GM21381 (cell line): ENCODE measurements at regions not wholly inside any gene's neighbourhood (a gene's known extent, or its start where the extent isn't known, plus 50 kb on each side); places are given as distances from the start of the nearest gene placed in this dataset.
"Not testable (repeated sequence)": the region's sequence is repeated elsewhere in the genome, so short reads cannot be mapped to it uniquely, and the experiment has no call there.

Experiments used
- ATAC-seq: cut with Tn5 transposase; IDR thresholded peaks from one replicate; pipeline ENCODE4 v1.9.1; 2021; ENCODE audit warnings: mild to moderate bottlenecking, moderate library complexity; ENCODE audit not compliant: unreplicated experiment

DNA sequence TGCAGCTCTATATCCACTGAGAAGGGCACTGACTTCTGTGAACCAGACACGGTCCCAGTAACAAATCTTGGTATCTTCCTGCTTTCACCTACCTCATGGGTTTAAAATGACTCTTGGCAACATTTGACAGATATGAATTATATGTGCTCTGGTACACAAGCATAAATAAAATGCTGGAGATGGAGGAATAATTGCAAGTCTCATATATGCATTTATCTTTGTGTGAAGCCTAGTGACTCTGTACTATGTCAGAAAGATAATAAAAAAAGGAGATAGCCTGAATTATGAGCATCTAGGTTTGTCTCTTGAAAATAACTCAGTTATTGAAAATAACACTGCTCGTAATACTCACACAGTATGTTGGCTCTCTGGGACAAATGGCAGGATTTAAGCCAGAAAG lies 167.1 kb upstream of the CRBN start:
- no peak for ATAC-seq

DNA sequence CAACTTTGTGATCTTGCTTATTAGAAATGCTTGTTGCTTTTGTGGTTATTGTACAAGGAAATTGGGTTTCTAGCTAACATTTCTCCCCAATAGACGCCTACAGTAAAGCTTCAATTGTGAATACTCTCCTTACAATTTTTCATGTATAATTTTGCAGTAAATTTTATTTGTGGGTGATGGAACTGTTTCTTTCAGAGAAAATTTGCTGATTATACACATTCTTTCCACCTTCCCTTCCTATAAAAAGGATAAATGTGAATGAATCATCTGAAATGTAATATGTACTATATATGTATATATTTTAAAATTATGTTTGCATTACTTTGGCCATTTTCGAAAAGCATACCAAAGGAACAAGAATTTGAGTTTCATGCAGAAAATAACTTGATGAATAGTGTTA lies 162.7 kb upstream of the CRBN start:
- ATAC-seq: no peak

DNA sequence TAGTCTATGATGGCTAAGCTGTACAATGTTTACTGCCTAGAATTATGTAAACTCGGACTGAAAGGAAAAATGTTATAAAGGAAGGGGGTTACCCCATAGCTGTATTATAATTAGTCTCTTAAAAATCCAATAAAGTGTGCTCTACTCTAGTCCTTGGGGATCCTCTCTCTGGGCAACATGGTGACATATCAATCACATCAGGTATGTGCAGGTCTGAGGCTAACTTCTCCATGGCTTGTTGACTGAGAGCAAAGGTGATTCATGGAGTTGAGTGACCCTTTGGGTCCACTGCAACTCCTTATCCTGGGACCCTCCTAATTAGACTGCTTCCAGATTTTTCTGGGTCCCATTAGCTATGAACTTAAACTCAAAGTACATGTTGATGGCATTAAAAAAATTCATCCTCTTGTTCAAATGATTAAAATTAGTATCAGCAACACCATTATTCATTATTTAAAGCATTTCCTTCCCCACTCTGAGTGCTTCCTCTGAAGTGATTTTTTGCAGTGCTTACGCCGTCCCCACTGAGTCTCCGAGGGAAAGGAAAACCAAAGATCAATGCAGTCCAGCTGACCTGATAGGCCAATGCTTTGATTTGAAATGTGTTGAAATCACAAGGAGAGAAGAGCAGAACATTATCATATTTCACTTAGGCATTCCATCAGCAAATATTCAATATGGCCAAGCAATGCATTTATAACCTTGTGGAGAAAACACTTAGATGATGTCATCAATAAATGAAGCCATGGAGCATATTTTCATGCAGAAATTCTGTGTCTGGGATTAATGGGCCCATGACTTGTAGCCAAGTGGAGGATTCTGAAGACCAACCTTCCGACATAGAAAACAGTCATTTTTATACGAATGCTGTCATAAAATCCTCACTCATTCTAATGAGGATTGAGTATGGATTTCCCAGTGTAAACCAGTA lies 161.7 kb upstream of the CRBN start:
- no peak for ATAC-seq

DNA sequence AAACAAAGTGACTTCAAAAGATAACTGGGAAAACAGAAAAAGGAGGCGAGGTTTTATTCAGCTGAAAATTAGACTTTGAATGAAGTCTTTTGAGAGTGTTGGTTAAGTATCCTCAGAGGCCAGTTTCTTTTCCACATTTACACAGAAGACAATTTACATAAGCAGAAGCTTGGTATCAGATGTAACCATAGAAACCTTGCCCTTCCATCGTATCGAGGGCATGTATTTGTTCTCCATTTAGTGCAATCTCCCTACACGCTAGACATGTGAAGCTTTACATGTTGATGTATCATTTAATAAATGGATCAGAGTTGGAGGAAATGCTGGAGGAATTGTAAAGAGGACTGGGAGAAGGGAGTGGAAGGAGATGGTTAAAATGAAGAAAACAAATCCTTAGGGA lies 161.0 kb upstream of the CRBN start:
- ATAC-seq: no peak

DNA sequence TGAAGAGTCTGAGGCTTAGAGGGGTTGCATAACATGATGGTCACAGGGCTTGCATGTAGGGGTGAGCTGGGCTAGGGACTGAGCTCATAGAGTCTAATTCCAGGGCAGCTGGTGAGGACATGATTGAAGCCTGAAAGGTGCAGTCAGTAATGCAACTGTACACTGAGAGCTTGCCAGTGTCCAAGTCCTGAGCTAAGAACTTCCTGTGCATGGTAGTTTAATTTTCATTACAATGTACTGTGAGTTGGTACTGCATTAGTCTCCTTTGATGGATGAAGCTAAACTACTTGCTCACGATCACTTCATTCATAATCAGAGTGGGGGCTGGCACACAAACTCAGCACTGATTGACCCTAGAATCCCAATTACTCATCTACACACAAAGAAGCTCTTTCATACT lies 156.4 kb upstream of the CRBN start:
- ATAC-seq: no peak

DNA sequence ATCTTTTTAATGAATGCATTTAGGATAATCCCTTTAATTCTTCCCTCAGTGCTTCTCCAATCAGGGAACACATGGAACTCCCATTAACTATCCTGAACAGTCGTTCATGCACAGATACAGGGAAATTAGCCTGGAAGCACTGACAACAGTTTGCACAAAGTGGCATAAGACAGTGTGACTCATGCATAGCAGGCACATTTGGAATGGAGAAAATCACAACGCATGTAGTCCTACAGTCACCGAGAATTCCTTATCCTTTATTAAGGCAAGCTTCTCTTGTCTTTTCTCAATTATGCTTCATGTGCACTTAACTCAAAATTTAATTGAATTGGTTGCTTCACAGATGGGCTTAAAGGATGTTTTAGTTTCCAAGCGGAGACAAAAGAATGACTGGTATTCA lies 155.0 kb upstream of the CRBN start:
- ATAC-seq: no peak

DNA sequence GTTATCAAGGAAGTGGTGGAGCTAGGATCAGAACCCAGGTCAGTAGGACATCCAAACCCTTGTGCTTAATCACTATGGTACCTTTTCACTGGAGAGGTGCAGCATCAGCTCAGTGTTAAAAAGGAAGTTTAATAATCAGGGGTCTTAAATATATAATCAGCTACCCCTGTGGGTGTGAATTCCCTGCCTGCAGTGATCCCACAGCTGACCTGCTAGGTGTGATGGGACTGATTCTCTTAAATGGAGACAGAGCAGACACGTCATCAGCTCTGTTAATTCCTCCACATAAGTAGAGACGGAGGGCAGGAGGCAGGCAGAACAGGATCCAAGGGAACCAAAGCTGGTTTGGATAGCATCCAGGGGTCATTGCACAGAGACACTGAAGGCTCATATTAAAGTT lies 154.1 kb upstream of the CRBN start:
- ATAC-seq: no peak

DNA sequence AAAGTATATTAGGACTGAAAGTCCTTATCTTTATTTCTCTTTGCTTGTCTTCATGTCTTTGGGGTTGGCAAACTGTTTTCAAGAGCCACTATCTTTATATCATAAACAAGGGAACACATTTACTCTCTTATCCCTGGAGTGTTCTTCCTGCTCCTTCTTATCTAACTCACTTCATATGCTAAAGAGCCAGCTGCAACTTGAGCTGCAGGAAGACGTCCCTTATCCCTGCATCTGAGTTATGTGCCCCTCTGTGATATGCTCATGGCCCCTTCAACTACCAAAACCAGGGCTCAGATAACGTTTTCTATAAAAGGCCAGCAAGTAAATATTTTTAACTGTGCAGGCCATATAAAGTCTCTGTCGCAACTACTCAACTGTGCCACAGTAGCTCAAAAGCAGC lies 137.0 kb upstream of the CRBN start:
- no peak for ATAC-seq

DNA sequence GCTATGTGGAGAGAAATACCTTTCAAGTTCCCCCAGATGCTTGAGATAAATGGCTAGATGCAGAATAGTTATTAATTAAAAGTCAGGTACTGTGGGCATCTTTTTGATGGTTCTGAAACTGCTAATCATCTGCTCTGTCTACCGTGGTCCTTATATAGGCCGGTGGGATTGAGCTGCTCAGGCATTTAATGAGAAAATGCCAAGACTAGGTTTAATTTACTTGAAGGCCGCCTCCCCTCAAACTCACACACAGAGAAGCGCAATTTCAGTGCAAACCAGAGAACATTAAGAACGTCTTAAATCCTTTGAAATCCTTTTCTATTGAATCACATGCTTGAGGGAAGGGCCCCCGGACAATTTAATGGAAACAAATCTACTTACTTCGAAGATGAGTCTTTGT lies 136.4 kb upstream of the CRBN start:
- no peak for ATAC-seq

DNA sequence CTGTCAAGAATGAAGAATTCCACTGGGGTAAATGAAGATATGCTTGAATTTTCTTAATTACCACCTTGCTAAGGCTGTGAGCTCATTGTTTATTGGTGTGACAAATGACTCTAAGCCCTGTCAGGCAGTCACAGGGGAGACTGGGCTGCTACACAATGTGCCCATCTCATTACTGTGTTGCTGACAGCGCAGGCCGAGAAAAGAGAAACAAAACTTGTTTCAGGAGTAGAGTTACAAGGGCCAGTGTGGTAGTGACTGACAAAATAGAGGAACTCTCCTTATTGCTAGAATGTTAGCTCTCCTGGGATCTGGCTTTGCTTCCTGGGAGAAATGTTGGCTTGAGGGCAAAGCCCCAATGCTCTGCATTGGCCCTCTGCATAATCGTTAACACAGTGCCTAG lies 130.4 kb upstream of the CRBN start:
- no peak for ATAC-seq

DNA sequence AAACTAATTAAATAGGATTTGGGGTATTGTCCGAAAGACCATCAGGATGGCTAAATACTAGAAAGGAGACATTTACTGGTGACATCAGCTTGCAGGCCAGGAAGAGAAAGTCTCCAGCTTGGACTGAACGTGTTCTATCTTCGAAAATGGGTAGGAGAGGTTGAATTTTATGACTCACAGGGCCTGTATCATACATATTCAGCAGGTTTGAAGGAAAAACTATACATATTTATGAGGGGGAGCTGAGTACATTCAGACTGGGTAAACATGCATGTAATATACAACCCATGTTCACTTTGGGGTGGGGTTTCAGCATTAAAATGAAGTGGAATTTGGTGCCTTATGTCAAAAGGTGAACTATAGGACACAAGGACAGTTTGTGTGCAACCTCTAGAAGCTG lies 129.3 kb upstream of the CRBN start:
- no peak for ATAC-seq

DNA sequence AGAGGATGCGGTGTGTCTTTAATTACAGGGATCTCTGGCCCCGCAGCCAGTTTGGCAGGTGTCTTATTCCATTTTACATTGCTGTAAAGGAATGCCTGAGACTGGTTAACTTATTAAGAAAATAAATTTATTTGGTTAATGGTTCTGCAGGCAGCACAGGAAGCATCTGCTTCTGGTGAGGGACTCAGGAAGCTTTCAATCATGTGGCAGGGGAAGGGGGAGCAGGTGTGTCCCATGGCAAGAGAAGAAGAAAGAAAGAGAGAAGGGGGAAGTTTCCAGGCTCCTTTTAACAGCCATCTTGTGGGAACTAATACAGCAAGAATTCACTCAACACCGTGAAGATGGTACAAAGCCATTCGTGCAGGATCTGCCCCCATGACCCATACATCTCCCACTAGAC lies 128.0 kb upstream of the CRBN start:
- no peak for ATAC-seq

DNA sequence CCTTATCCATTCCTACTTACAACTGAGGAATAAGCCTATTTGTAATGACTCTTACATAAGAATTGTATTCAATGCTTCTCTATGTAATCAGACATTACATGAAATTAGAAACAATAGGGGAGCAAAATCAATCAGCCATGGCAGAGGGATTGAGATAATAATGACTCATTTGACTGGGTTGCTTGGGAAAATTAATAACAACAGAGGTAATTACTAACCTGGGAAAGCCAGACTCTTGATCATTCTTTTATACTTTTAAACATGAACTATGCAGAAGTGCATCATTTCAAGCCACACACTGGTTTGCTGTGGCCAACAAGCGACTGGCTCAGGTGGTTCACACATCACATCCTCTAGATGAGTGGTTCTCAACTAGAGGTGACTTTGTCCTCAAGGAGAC lies 126.3 kb upstream of the CRBN start:
- ATAC-seq: no peak

DNA sequence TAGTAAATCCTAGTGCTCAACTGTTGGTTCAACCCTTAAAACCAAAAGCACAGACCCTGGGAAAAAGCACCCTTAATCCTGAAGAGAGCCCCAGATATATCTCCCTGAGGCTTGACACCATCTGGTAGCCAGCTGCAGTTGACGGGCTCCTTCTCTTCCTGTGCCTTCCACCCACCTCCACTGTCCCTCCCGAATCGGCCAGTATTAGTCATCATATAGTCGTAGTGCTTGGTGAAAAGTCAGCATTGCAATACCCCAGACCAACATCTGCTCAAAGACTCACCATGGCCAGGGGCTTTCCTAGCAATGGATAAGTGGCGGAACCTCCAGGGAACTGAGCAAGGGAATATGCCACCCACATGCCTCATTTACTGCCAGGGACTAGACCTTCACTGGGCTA lies 125.6 kb upstream of the CRBN start:
- ATAC-seq: no peak

DNA sequence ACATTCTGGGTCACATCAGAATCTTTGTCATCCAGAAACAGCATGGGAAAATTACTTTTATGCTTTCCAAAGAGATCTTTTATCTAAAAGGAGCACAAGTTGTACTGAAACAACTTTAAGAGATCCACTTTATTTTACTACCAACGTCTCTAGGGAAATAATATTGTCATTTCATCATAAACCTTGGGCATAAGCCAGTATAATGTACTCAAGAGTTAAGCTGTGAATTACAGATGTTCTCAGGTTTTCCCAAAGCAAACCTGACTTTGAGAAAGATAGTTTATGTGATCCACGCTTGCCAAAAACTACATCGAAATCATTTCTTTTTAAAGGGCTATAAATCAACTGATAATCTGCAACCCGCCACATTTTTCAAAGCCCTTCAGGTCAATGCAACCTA lies 124.1 kb upstream of the CRBN start:
- ATAC-seq: no peak

DNA sequence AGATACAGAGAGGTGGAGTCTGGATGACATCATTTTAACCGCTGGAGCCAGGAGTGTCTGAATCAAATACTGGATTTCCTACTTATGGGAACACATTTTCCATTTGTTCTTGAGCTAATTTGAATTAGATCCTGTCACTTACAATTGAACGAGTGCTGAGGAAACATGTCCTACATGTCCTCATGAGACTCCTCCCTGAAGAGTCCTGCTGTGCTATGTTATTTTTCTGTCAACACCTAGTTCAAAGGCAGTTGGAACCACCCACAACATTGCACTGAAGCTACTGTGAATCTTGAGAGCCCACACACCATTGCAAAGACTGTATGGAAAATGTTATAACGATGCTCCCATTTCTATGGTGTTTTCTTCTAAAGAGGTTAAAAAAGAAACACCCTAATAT lies 123.5 kb upstream of the CRBN start:
- ATAC-seq: no peak

DNA sequence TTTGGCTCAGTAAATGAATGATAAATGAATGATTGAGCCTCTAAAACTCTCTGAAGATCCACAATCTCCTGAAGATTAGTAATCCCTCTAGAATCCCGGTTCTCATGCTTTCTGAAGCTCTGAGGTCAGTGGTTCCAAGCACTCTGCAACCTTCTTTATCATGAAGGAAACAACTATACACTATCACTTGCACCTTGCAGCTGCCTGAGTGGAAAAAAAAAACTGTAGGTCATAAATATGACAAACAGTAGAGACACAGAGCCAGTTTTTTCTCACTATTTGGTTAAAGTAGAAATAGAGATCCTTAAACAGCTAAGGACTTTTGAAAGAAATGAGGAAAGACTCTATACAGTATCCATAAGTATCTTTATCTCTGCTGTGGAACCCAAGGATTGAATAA lies 122.0 kb upstream of the CRBN start:
- ATAC-seq: no peak

DNA sequence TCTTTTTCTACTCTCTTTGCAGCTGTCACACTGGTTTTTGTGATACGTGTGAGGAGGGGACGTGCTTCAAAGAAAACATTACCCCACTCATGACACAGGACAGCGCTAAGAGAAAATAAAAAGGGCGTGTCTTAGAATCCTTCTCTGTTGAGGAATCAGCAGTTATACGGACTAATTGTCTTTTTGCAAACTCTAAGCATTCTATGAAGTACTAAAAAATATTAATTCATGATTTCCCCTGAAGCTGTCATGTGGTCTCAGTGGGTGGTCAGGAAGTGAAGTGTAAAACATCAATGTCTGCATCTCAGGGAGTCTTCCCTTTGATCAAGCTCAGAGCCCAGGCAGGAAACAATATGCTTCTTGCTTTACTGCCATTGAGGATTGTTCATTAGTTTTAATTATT lies 117.5 kb upstream of the CRBN start:
- ATAC-seq: no peak

DNA sequence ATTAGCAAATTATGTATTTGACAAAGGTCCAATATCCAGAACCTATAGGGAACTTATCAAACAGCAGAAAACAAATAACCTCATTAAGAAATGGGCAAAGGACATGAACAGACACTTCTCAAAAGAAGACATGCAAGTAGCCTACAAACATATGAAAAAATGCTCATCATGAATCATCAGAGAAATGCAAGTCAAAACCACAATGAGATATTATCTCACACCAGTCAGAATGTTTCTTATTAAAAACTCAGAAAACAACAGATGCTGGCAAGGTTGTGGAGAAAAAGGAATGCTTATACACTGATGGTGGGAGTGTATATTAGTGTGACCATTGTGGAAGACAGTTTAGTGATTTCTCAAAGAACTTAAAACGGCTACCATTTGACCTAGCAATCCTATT lies 116.1 kb upstream of the CRBN start:
- ATAC-seq: no peak

DNA sequence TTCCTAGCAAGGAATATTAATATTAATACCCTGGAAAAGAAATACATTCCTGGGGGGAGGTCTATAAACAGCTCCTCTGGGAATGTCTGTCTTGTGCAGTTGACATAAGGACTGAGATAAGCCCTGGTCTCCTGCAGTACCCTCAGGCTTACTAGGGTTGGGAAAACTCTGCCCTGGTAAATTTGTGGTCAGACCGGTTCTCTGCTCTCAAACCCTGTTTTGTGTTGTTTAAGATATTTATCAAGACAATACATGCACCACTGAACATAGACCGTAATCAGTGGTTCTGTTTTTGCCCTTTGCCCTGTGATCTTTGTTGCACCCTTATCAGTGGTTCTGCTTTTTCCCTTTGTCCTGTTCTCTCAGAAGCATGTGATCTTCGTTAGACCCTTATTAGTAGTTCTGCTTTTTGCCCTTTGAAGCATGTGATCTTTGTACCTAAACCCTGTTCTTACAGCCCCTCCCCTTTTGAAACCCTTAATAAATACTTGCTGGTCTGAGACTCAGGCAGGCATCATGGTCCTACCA lies 112.3 kb upstream of the CRBN start:
- not testable (repeated sequence) for ATAC-seq

DNA sequence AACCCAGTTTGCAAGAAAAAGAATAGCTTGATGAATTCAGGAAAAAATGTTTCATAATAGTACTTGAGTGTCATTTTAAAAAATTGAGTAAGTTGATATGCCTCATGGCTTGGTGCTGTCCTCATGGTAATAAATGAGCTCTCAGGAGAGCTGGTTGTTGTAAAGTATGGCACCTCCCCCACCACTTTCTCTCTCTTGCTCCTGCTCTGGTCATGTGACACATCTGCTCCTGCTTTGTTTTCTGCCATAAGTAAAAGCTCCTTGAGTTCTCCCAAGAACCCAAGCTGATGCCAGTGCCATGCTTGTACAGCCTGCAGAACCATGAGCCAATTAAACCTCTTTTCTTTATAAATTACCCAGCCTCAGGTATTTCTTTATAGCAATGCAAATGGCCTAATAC lies 108.8 kb upstream of the CRBN start:
- no peak for ATAC-seq

DNA sequence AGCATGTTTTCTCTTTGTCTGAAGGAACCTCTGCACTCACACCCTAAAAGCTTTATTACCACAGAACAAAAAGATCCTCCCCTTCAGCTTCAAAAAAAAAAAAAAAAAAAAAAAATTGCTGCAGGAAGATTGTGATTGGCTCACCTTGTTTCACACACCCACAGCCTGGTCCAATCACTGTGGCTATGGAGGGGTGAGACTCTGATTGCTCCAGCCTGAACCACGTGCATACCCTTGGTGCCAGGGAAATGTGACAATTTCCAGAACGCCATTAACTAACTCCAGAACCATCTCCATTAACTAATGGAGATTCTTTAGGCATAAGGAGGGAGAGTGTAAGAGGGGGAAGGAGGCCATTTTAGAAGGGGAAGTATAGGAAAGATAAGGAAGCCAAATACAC lies 106.5 kb upstream of the CRBN start:
- no peak for ATAC-seq

DNA sequence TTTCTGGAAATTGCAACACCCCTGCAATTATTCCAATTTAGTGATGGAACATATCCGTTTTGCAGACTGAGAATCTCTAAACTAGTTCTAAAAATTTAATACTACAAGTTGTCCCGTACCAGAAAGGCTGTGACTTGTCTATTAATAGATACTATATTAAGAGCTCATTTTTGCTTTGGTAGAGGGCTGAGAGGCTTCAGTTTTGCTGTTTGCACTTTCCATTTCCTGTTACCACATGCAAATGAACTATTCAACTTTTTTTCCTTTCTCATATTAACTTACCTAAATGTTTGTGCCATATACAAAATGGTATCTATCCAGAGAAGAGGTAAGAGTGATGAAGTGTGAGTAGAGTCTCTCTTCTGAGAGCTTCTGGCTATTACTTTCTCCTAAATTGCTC lies 101.5 kb upstream of the CRBN start:
- peak; percentile 77 for ATAC-seq
